C4-2B (cell line): ENCODE measurements at regions not wholly inside any gene's neighbourhood (a gene's known extent, or its start where the extent isn't known, plus 50 kb on each side); places are given as distances from the start of the nearest gene placed in this dataset.
"Not testable (repeated sequence)": the region's sequence is repeated elsewhere in the genome, so short reads cannot be mapped to it uniquely, and the experiment has no call there.

Experiments
- ZFX ChIP-seq: fragments of 450-650 bp; IDR thresholded peaks from 2 replicates; pipeline ENCODE4 v1.6.1; 2017
- TF ChIP-seq, protein P1 (sequence below): fragments of 450-650 bp; conservative IDR thresholded peaks from 2 replicates; pipeline ENCODE4 v1.5.1; 2017; ENCODE audit warnings: mild to moderate bottlenecking

DNA sequence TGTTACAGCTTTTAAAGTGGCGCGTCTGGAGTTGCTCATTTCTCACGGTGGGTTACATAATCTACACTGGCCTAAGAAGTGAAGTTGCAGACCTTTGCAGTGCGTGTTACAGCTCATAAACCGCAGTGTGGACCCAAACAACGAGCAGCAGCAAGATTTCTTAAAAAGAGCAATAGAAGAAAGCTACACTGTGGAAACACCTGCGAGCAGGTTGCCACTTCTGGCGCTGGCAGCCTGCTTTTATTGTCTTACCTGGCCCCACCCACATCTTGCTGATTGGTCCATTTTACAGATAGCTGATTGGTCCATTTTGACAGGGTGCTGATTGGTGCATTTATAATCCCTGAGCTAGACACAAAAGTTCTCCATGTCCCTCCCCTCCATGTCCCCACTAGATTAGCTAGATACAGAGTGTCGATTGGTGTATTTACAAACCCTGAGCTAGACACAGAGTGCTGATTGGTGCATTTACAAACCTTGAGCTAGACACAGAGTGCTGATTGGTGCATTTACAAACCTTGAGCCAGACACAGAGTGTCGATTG, 462.9 kb upstream of the JARID2 start:
- TF ChIP-seq ZFX = not testable (repeated sequence)
- TF ChIP-seq, protein P1, sequence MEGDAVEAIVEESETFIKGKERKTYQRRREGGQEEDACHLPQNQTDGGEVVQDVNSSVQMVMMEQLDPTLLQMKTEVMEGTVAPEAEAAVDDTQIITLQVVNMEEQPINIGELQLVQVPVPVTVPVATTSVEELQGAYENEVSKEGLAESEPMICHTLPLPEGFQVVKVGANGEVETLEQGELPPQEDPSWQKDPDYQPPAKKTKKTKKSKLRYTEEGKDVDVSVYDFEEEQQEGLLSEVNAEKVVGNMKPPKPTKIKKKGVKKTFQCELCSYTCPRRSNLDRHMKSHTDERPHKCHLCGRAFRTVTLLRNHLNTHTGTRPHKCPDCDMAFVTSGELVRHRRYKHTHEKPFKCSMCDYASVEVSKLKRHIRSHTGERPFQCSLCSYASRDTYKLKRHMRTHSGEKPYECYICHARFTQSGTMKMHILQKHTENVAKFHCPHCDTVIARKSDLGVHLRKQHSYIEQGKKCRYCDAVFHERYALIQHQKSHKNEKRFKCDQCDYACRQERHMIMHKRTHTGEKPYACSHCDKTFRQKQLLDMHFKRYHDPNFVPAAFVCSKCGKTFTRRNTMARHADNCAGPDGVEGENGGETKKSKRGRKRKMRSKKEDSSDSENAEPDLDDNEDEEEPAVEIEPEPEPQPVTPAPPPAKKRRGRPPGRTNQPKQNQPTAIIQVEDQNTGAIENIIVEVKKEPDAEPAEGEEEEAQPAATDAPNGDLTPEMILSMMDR = not testable (repeated sequence)
